GM12878 (cell line): ENCODE measurements at regions not wholly inside any gene's neighbourhood (a gene's known extent, or its start where the extent isn't known, plus 50 kb on each side); places are given as distances from the start of the nearest gene placed in this dataset.

ENCODE experiments used
- ATAC-seq: fragments of 200-7000 bp; cut with Tn5 transposase; 3 replicates; pipeline ENCODE4 v1.9.1; 2020; ENCODE audit warnings: mild to moderate bottlenecking, moderate library complexity
- BruUV-seq: library from RNA; stranded (reverse); fragments of 400-500 nt; replicated peaks from 2 replicates; lab custom pipeline; 2021; lab: Mats Ljungman, UMichigan
- CTCF ChIA-PET: fragments of 300-600 bp; sonication (Branson Sonifier 250); formaldehyde crosslinking; extraction: SDS; loops from one replicate; lab custom pipeline; 2021; ENCODE audit warnings: inconsistent platforms; lab: Yijun Ruan, JAX
- POLR2A ChIA-PET: fragments of 350-600 bp; formaldehyde crosslinking; extraction: SDS; loops from one replicate; lab custom pipeline; 2021; ENCODE audit warnings: inconsistent platforms; lab: Charles Lee
- RAD21 ChIA-PET: fragments of 300-600 bp; sonication (Branson Sonifier 250); formaldehyde crosslinking; loops from one replicate; lab custom pipeline; 2023; ENCODE audit warnings: antibody characterized with exemption; ENCODE audit not compliant: unreplicated experiment; lab: Charles Lee
- SMC1A ChIA-PET: fragments of 300-600 bp; sonication (Branson Sonifier 250); formaldehyde crosslinking; loops from one replicate; lab custom pipeline; 2023; ENCODE audit not compliant: unreplicated experiment, uncharacterized antibody; lab: Charles Lee
- DNase-seq: peaks from one replicate; pipeline ENCODE4 v3.0.0-alpha.2; 2011; ENCODE audit warnings: low read depth, low spot score
- FAIRE-seq: peaks from 3 replicates; lab custom pipeline; 2011; peaks lifted over from hg19 to GRCh38; lab: Jason Lieb, UNC
- H2AFZ ChIP-seq: 2 replicates; pipeline ENCODE4 v1.6.0; 2011; ENCODE audit warnings: low read depth, low read length, control low read depth; ENCODE audit not compliant: control insufficient read depth
- H3K27ac ChIP-seq: 2 replicates; pipeline ENCODE4 v1.5.1; 2011; ENCODE audit warnings: control low read depth; ENCODE audit not compliant: control insufficient read depth, insufficient read depth
- H3K27me3 ChIP-seq, 2 experiments: replicated peaks in 1 of 2; 2 replicates each; pipeline versions ENCODE4 v1.6.0 to v1.6.1; 2011; ENCODE audit warnings: low read length in 1 of 2; ENCODE audit not compliant: control insufficient read depth in 2 of 2, insufficient read depth in 2 of 2
- H3K36me3 ChIP-seq, 2 experiments: 2 replicates each; pipeline ENCODE4 v1.5.1; 2011; ENCODE audit warnings: low read length in 1 of 2; ENCODE audit not compliant: control insufficient read depth in 2 of 2, insufficient read depth in 2 of 2
- H3K4me1 ChIP-seq: 2 replicates; pipeline ENCODE4 v1.6.1; 2011; ENCODE audit warnings: mild to moderate bottlenecking, low read length, moderate library complexity, mixed read lengths; ENCODE audit not compliant: control insufficient read depth, insufficient read depth
- H3K4me2 ChIP-seq: 2 replicates; pipeline ENCODE4 v1.6.0; 2011; ENCODE audit warnings: control low read depth; ENCODE audit not compliant: control insufficient read depth, insufficient read depth
- H3K4me3 ChIP-seq: fragments of 200-600 bp; sonication (generic); 2 replicates; pipeline ENCODE4 v1.5.1; 2016
- H3K79me2 ChIP-seq: 2 replicates; pipeline ENCODE4 v1.6.0; 2011; ENCODE audit warnings: low read length; ENCODE audit not compliant: control insufficient read depth, insufficient read depth
- H3K9ac ChIP-seq: 2 replicates; pipeline ENCODE4 v1.8.0; 2011; ENCODE audit warnings: low read length, control low read depth, mixed read lengths; ENCODE audit not compliant: control insufficient read depth, insufficient read depth
- H3K9me3 ChIP-seq: replicated peaks from 3 replicates; pipeline ENCODE4 v1.5.1; 2011; ENCODE audit warnings: mild to moderate bottlenecking, low read length; ENCODE audit not compliant: control insufficient read depth, insufficient read depth
- H4K20me1 ChIP-seq: 2 replicates; pipeline ENCODE4 v1.6.0; 2011; ENCODE audit not compliant: control insufficient read depth, insufficient read depth
- CHD2 ChIP-seq: IDR thresholded peaks from 2 replicates; pipeline ENCODE4 v1.6.1; 2011; ENCODE audit warnings: low read depth, low read length, improper control_type of control experiment, borderline replicate concordance
- HDAC6 ChIP-seq: fragments of 200-600 bp; sonication (generic); IDR thresholded peaks from one replicate; pipeline ENCODE4 v1.8.0; 2017; ENCODE audit warnings: antibody characterized with exemption; ENCODE audit not compliant: unreplicated experiment
- KDM1A ChIP-seq: fragments of 200-600 bp; sonication (generic); IDR thresholded peaks from 2 replicates; pipeline ENCODE4 v1.6.1; 2016; ENCODE audit warnings: borderline replicate concordance
- NFYB ChIP-seq: IDR thresholded peaks from 2 replicates; pipeline ENCODE4 v1.6.1; 2011; ENCODE audit warnings: low read depth, mild to moderate bottlenecking, low read length, improper control_type of control experiment, moderate library complexity; ENCODE audit not compliant: insufficient read depth
- RCOR1 ChIP-seq: conservative IDR thresholded peaks from 2 replicates; pipeline ENCODE4 v1.6.1; 2012; ENCODE audit warnings: low read depth, low read length, improper control_type of control experiment
- SMAD5 ChIP-seq: IDR thresholded peaks from 2 replicates; pipeline ENCODE4 v1.6.1; 2016; ENCODE audit warnings: antibody characterized with exemption, low read depth
- SMARCA5 ChIP-seq: fragments of 450-650 bp; IDR thresholded peaks from 2 replicates; pipeline ENCODE4 v1.6.1; 2017; ENCODE audit warnings: mild to moderate bottlenecking
- TCF3 ChIP-seq: IDR thresholded peaks from 2 replicates; pipeline ENCODE4 v1.6.1; 2012; ENCODE audit warnings: low read depth, mild to moderate bottlenecking, low read length, borderline replicate concordance; ENCODE audit not compliant: insufficient read depth
- ZNF217 ChIP-seq: fragments of 450-650 bp; IDR thresholded peaks from 2 replicates; pipeline ENCODE4 v1.6.1; 2017; ENCODE audit warnings: antibody characterized with exemption, mild to moderate bottlenecking
- WGBS: methylation state at CpG from one replicate; pipeline ENCODE4 v1.1.6; 2016; ENCODE audit warnings: low lambda C conversion rate; ENCODE audit not compliant: insufficient replicate concordance, insufficient coverage; ENCODE audit errors: missing lambda C conversion rate; 5-methylcytosine and 5-hydroxymethylcytosine counted together
- in situ Hi-C: fragments of 300-500 bp; cut with MboI; formaldehyde crosslinking; loops from 9 replicates; pipeline ENCODE4 v1.14.3; 2018; ENCODE audit warnings: mixed read lengths
- intact Hi-C: fragments of 100-400 bp; cut with micrococcal nuclease; formaldehyde crosslinking; loops from one replicate; pipeline ENCODE4 v1.14.2; 2022; ENCODE audit not compliant: unreplicated experiment
- TF ChIP-seq, protein P1 (sequence below): IDR thresholded peaks from 2 replicates; pipeline ENCODE4 v1.6.1; 2011; ENCODE audit warnings: borderline replicate concordance, low read depth, mild to moderate bottlenecking, moderate library complexity, low read length; ENCODE audit not compliant: insufficient read depth, poor library complexity, severe bottlenecking
- TF ChIP-seq, protein P2 (sequence below): IDR thresholded peaks from 2 replicates; pipeline ENCODE4 v1.6.1; 2012; ENCODE audit warnings: mild to moderate bottlenecking, low read depth, low read length
- TF ChIP-seq, protein P3 (sequence below): IDR thresholded peaks from 2 replicates; pipeline ENCODE4 v1.6.1; 2012; ENCODE audit warnings: low read length, inconsistent platforms
- TF ChIP-seq, protein P4 (sequence below): fragments of 450-650 bp; formaldehyde crosslinking; IDR thresholded peaks from 2 replicates; pipeline ENCODE4 v1.4.0; 2022; ENCODE audit warnings: mild to moderate bottlenecking, moderate library complexity

DNA sequence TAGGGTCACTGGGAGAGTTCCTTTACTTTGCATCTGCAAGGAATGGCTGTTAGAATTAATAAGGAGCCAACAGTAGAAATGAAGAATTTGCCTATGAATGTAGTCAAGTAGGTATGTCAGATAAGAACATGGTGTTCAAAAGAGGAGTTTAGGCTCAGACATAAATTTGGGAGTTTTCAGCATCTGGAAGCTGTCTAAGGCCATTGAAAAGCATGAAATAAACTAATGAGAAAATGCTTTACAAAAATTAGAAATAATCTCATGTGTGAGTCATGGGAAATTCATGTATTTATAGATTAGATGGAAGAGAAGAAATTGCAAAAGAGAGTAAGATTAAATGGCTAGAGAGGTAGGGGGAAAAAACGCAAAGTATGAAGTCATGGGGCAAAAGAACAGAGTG, 201.9 kb downstream of the DIPK2A start:
- SMC1A ChIA-PET: interaction anchor here (0.6 to 0.8 kb wide), 2 partner anchors 11 to 579 kb away, joined by 3 to 4 read pairs; no protein-coding TSS in a partner anchor
- Histone ChIP-seq H4K20me1 (no peaks in the 10 kb centered on the region), H3K36me3 (no peaks in the 10 kb centered on the region), H3K4me1 (no peaks in the 10 kb centered on the region), H3K9ac (no peak overlapping the region), H3K4me3 (no peak overlapping the region), H3K27me3 (no peaks in the 10 kb centered on the region), H2AFZ (no peak overlapping the region), H3K27ac (no peak overlapping the region), H3K9me3 (no peaks in the 10 kb centered on the region; the same call in 2 of the 3 replicates), H3K79me2 (no peaks in the 10 kb centered on the region), H3K4me2 (no peak overlapping the region)
- FAIRE-seq: no peak
- in situ Hi-C loops: no loop called here
- POLR2A ChIA-PET: no interaction called here
- CTCF ChIA-PET: no interaction called here
- ATAC-seq: no peak
- BruUV-seq: no TSS peak
- WGBS: 95% methylated on average over 1 of the region's 1 CpG
- intact Hi-C loops: no loop called here
- RAD21 ChIA-PET: no interaction called here
- no peak for DNase-seq
- TF ChIP-seq CHD2 (no peak), SMARCA5 (no peak), RCOR1 (no peak), ZNF217 (no peak), NFYB (no peak), KDM1A (no peak), HDAC6 (no peak), TCF3 (no peak), SMAD5 (no peak)
- TF ChIP-seq, protein P1, sequence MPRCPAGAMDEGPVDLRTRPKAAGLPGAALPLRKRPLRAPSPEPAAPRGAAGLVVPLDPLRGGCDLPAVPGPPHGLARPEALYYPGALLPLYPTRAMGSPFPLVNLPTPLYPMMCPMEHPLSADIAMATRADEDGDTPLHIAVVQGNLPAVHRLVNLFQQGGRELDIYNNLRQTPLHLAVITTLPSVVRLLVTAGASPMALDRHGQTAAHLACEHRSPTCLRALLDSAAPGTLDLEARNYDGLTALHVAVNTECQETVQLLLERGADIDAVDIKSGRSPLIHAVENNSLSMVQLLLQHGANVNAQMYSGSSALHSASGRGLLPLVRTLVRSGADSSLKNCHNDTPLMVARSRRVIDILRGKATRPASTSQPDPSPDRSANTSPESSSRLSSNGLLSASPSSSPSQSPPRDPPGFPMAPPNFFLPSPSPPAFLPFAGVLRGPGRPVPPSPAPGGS: no peak
- TF ChIP-seq, protein P2, sequence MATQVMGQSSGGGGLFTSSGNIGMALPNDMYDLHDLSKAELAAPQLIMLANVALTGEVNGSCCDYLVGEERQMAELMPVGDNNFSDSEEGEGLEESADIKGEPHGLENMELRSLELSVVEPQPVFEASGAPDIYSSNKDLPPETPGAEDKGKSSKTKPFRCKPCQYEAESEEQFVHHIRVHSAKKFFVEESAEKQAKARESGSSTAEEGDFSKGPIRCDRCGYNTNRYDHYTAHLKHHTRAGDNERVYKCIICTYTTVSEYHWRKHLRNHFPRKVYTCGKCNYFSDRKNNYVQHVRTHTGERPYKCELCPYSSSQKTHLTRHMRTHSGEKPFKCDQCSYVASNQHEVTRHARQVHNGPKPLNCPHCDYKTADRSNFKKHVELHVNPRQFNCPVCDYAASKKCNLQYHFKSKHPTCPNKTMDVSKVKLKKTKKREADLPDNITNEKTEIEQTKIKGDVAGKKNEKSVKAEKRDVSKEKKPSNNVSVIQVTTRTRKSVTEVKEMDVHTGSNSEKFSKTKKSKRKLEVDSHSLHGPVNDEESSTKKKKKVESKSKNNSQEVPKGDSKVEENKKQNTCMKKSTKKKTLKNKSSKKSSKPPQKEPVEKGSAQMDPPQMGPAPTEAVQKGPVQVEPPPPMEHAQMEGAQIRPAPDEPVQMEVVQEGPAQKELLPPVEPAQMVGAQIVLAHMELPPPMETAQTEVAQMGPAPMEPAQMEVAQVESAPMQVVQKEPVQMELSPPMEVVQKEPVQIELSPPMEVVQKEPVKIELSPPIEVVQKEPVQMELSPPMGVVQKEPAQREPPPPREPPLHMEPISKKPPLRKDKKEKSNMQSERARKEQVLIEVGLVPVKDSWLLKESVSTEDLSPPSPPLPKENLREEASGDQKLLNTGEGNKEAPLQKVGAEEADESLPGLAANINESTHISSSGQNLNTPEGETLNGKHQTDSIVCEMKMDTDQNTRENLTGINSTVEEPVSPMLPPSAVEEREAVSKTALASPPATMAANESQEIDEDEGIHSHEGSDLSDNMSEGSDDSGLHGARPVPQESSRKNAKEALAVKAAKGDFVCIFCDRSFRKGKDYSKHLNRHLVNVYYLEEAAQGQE: no peak
- TF ChIP-seq, protein P3, sequence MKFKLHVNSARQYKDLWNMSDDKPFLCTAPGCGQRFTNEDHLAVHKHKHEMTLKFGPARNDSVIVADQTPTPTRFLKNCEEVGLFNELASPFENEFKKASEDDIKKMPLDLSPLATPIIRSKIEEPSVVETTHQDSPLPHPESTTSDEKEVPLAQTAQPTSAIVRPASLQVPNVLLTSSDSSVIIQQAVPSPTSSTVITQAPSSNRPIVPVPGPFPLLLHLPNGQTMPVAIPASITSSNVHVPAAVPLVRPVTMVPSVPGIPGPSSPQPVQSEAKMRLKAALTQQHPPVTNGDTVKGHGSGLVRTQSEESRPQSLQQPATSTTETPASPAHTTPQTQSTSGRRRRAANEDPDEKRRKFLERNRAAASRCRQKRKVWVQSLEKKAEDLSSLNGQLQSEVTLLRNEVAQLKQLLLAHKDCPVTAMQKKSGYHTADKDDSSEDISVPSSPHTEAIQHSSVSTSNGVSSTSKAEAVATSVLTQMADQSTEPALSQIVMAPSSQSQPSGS: no peak
- TF ChIP-seq, protein P4, sequence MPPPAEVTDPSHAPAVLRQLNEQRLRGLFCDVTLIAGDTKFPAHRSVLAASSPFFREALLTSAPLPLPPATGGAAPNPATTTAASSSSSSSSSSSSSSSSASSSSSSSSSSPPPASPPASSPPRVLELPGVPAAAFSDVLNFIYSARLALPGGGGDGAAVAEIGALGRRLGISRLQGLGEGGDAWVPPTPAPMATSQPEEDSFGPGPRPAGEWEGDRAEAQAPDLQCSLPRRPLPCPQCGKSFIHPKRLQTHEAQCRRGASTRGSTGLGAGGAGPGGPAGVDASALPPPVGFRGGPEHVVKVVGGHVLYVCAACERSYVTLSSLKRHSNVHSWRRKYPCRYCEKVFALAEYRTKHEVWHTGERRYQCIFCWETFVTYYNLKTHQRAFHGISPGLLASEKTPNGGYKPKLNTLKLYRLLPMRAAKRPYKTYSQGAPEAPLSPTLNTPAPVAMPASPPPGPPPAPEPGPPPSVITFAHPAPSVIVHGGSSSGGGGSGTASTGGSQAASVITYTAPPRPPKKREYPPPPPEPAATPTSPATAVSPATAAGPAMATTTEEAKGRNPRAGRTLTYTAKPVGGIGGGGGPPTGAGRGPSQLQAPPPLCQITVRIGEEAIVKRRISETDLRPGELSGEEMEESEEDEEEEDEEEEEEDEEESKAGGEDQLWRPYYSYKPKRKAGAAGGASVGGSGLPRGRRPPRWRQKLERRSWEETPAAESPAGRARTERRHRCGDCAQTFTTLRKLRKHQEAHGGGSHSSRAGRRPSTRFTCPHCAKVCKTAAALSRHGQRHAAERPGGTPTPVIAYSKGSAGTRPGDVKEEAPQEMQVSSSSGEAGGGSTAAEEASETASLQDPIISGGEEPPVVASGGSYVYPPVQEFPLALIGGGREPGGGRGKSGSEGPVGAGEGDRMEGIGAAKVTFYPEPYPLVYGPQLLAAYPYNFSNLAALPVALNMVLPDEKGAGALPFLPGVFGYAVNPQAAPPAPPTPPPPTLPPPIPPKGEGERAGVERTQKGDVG: no peak
